DND-41 (cell line): ENCODE measurements at regions not wholly inside any gene's neighbourhood (a gene's known extent, or its start where the extent isn't known, plus 50 kb on each side); places are given as distances from the start of the nearest gene placed in this dataset.

ENCODE experiments used
- CTCF ChIP-seq: IDR thresholded peaks from 2 replicates; pipeline ENCODE4 v1.5.1; 2012; ENCODE audit warnings: borderline replicate concordance, low read length, moderate library complexity, mild to moderate bottlenecking; ENCODE audit not compliant: poor library complexity, severe bottlenecking; ENCODE audit errors: extremely low read depth
- EZH2 ChIP-seq: IDR thresholded peaks from 3 replicates; pipeline ENCODE4 v1.6.1; 2012; ENCODE audit warnings: borderline replicate concordance, low read depth, mild to moderate bottlenecking, moderate library complexity, low read length, inconsistent platforms; ENCODE audit not compliant: severe bottlenecking

- TF ChIP-seq CTCF (no peak), EZH2 (no peak)
Measured at GRCh38 chr10:131391936-131392335, 80.4 kb upstream of the TCERG1L start.
